ENCODE measurements at regions not wholly inside any gene's neighbourhood (a gene's known extent, or its start where the extent isn't known, plus 50 kb on each side); places are given as distances from the start of the nearest gene placed in this dataset.

DNA sequence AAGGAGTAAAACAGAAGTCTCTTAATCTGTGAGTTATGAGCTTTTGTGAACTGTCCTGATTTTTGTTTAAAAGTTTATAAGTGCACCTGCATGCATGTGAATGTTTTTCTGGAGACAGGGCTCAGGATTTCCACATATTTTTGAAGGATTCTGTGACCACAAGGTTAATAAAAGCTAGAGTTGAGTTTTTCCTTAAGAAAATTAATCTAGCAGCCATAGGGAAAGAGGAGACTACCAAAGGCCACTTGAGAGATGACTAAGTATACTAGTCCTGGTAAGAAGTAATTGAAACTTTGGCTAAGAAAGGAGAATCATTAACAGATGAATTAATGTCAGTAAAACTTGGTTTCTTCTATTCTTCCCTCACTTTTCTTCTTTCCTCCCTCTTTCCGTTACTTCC lies 176.8 kb upstream of the EPHA3 start:
- TF ChIP-seq, protein P1, sequence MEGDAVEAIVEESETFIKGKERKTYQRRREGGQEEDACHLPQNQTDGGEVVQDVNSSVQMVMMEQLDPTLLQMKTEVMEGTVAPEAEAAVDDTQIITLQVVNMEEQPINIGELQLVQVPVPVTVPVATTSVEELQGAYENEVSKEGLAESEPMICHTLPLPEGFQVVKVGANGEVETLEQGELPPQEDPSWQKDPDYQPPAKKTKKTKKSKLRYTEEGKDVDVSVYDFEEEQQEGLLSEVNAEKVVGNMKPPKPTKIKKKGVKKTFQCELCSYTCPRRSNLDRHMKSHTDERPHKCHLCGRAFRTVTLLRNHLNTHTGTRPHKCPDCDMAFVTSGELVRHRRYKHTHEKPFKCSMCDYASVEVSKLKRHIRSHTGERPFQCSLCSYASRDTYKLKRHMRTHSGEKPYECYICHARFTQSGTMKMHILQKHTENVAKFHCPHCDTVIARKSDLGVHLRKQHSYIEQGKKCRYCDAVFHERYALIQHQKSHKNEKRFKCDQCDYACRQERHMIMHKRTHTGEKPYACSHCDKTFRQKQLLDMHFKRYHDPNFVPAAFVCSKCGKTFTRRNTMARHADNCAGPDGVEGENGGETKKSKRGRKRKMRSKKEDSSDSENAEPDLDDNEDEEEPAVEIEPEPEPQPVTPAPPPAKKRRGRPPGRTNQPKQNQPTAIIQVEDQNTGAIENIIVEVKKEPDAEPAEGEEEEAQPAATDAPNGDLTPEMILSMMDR (IDR thresholded peaks at IDR 0.05; ENCODE audit: low read length): no peak
- TF ChIP-seq EZH2 (IDR thresholded peaks at IDR 0.05; ENCODE audit: borderline replicate concordance, low read length): no peak

Measured in OCI-LY1 (cell line).